PC-3 (cell line): ENCODE measurements at regions not wholly inside any gene's neighbourhood (a gene's known extent, or its start where the extent isn't known, plus 50 kb on each side); places are given as distances from the start of the nearest gene placed in this dataset.

Experiments
- EZH2 ChIP-seq: fragments of 300-600 bp; sonication (generic); IDR thresholded peaks from one replicate; pipeline ENCODE4 v1.6.1; 2017; ENCODE audit warnings: antibody characterized with exemption, mild to moderate bottlenecking, low read length; ENCODE audit not compliant: unreplicated experiment
- TF ChIP-seq, protein P1 (sequence below): fragments of 300-600 bp; sonication (generic); conservative IDR thresholded peaks from 2 replicates; pipeline ENCODE4 v1.5.1; 2017; ENCODE audit warnings: antibody characterized with exemption, low read depth, mild to moderate bottlenecking, low read length

DNA sequence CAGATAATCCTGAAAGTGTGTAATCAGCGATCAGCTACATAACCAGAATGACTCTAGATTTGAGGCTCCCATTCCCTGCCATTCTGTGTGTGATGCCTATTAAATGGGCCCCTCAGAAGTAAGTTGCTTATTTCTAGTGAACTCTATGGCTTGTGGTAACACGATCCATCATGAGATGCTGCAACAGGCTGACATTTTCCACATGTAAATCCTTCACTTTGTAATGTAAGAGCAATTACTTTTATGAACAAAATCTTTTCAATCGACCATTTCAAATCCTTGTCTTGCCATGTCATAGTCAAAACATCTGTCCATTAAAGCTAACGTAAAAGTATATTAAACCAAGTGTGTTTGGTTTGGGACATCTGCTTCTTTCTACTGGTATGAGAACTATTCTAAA, 175.9 kb upstream of the ETAA1 start:
- TF ChIP-seq, protein P1, sequence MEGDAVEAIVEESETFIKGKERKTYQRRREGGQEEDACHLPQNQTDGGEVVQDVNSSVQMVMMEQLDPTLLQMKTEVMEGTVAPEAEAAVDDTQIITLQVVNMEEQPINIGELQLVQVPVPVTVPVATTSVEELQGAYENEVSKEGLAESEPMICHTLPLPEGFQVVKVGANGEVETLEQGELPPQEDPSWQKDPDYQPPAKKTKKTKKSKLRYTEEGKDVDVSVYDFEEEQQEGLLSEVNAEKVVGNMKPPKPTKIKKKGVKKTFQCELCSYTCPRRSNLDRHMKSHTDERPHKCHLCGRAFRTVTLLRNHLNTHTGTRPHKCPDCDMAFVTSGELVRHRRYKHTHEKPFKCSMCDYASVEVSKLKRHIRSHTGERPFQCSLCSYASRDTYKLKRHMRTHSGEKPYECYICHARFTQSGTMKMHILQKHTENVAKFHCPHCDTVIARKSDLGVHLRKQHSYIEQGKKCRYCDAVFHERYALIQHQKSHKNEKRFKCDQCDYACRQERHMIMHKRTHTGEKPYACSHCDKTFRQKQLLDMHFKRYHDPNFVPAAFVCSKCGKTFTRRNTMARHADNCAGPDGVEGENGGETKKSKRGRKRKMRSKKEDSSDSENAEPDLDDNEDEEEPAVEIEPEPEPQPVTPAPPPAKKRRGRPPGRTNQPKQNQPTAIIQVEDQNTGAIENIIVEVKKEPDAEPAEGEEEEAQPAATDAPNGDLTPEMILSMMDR, result no peak
- no peak for TF ChIP-seq EZH2
